IPS DF 6.9 (cell line): ENCODE measurements at regions not wholly inside any gene's neighbourhood (a gene's known extent, or its start where the extent isn't known, plus 50 kb on each side); places are given as distances from the start of the nearest gene placed in this dataset.

Experiments
- DNase-seq: peaks from one replicate; pipeline ENCODE4 v3.0.0-alpha.2; 2013; ENCODE audit warnings: low read depth, low spot score
- H3K27ac ChIP-seq: one replicate; pipeline ENCODE4 v1.5.1; 2013; ENCODE audit warnings: low read length, control low read depth
- H3K27me3 ChIP-seq: 2 replicates; pipeline ENCODE4 v1.6.1; 2013; ENCODE audit warnings: mild to moderate bottlenecking, low read length; ENCODE audit not compliant: control insufficient read depth, insufficient read depth
- H3K36me3 ChIP-seq: 2 replicates; pipeline ENCODE4 v1.6.1; 2013; ENCODE audit warnings: low read length; ENCODE audit not compliant: control insufficient read depth, insufficient read depth
- H3K4me1 ChIP-seq: 2 replicates; pipeline ENCODE4 v1.6.1; 2013; ENCODE audit warnings: low read length; ENCODE audit not compliant: control insufficient read depth, insufficient read depth
- H3K4me3 ChIP-seq: 2 replicates; pipeline ENCODE4 v1.5.1; 2013; ENCODE audit warnings: mild to moderate bottlenecking, low read length
- H3K9me3 ChIP-seq: 2 replicates; pipeline ENCODE4 v1.6.1; 2013; ENCODE audit warnings: low read length, inconsistent platforms; ENCODE audit not compliant: control insufficient read depth, insufficient read depth
- WGBS: extraction: QIAGEN DNeasy Blood & Tissue Kit; methylation state at CpG from one replicate; pipeline ENCODE4 v1.1.7; 2013; ENCODE audit warnings: mixed read lengths, missing lambda C conversion rate; ENCODE audit not compliant: insufficient read length, insufficient coverage; 5-methylcytosine and 5-hydroxymethylcytosine counted together

- Histone ChIP-seq H3K27me3 (no peaks in the 10 kb centered on the region), H3K9me3 (no peaks in the 10 kb centered on the region), H3K4me3 (no peak overlapping the region), H3K4me1 (no peaks in the 10 kb centered on the region), H3K36me3 (no peaks in the 10 kb centered on the region), H3K27ac (no peak overlapping the region)
- WGBS: no CpG with 5 or more reads among the region's 2 CpGs
- no peak for DNase-seq
Measured at GRCh38 chr5:64110222-64110621, 55.4 kb upstream of the RNF180 start.

- Histone ChIP-seq H3K9me3 (no peaks in the 10 kb centered on the region), H3K4me3 (no peak overlapping the region), H3K4me1 (no peaks in the 10 kb centered on the region), H3K36me3 (no peaks in the 10 kb centered on the region), H3K27me3 (no peaks in the 10 kb centered on the region), H3K27ac (no peak overlapping the region)
- DNase-seq: no peak
- WGBS: no CpG with 5 or more reads among the region's 4 CpGs
Measured at GRCh38 chr5:64108674-64109073, 57.0 kb upstream of the RNF180 start.

GRCh38 chr5:64100203-64100602, 65.4 kb upstream of the RNF180 start:
- DNase-seq: no peak
- Histone ChIP-seq H3K27ac (no peak overlapping the region), H3K9me3 (no peaks in the 10 kb centered on the region), H3K4me3 (no peak overlapping the region), H3K27me3 (no peaks in the 10 kb centered on the region), H3K4me1 (no peaks in the 10 kb centered on the region), H3K36me3 (no peaks in the 10 kb centered on the region)
- no CpG with 5 or more reads among the region's 1 CpG for WGBS

GRCh38 chr5:64096771-64097170, 68.9 kb upstream of the RNF180 start:
- no peaks in the 10 kb centered on the region for H3K27me3 ChIP-seq

GRCh38 chr5:64077589-64077988, 88.1 kb upstream of the RNF180 start:
- H3K36me3 ChIP-seq: no peaks in the 10 kb centered on the region
- no peaks in the 10 kb centered on the region for H3K4me1 ChIP-seq
- H3K9me3 ChIP-seq: no peaks in the 10 kb centered on the region
- H3K27me3 ChIP-seq: no peaks in the 10 kb centered on the region
- no peak overlapping the region for H3K27ac ChIP-seq
- WGBS: no CpG with 5 or more reads among the region's 8 CpGs
- H3K4me3 ChIP-seq: no peak overlapping the region
- DNase-seq: no peak

More at GRCh38 chr5:64096771-64097170, 68.9 kb upstream of the RNF180 start:
- H3K36me3 ChIP-seq: no peaks in the 10 kb centered on the region
- no peaks in the 10 kb centered on the region for H3K9me3 ChIP-seq
- H3K4me3 ChIP-seq: no peak overlapping the region
- no peak for DNase-seq
- H3K4me1 ChIP-seq: no peaks in the 10 kb centered on the region
- H3K27ac ChIP-seq: no peak overlapping the region

- H3K27ac ChIP-seq: no peak overlapping the region
- peak; percentile 22 for DNase-seq
- no CpG with 5 or more reads among the region's 2 CpGs for WGBS
- H3K4me1 ChIP-seq: no peaks in the 10 kb centered on the region
- no peaks in the 10 kb centered on the region for H3K36me3 ChIP-seq
- H3K9me3 ChIP-seq: no peaks in the 10 kb centered on the region
- H3K27me3 ChIP-seq: no peaks in the 10 kb centered on the region
- H3K4me3 ChIP-seq: no peak overlapping the region
Measured at GRCh38 chr5:64074533-64074932, 91.1 kb upstream of the RNF180 start.

GRCh38 chr5:64069486-64069885, 96.2 kb upstream of the RNF180 start:
- Histone ChIP-seq H3K27ac (no peak overlapping the region), H3K4me1 (no peaks in the 10 kb centered on the region), H3K4me3 (no peak overlapping the region), H3K9me3 (no peaks in the 10 kb centered on the region), H3K27me3 (no peaks in the 10 kb centered on the region), H3K36me3 (no peaks in the 10 kb centered on the region)
- DNase-seq: no peak

GRCh38 chr5:64050296-64050695, 88.1 kb upstream of the HTR1A start:
- Histone ChIP-seq H3K27me3 (no peaks in the 10 kb centered on the region), H3K4me3 (no peak overlapping the region), H3K36me3 (no peaks in the 10 kb centered on the region), H3K27ac (no peak overlapping the region), H3K4me1 (no peaks in the 10 kb centered on the region), H3K9me3 (no peaks in the 10 kb centered on the region)
- no peak for DNase-seq

- Histone ChIP-seq H3K9me3 (no peaks in the 10 kb centered on the region; the same call in 1 of the 2 replicates), H3K36me3 (no peaks in the 10 kb centered on the region), H3K4me1 (no peaks in the 10 kb centered on the region), H3K4me3 (no peak overlapping the region), H3K27me3 (no peaks in the 10 kb centered on the region), H3K27ac (no peak overlapping the region)
- DNase-seq: no peak
- no CpG with 5 or more reads among the region's 3 CpGs for WGBS
Measured at GRCh38 chr5:64040490-64040889, 78.2 kb upstream of the HTR1A start.

GRCh38 chr5:64026493-64026892, 64.2 kb upstream of the HTR1A start:
- whole genome bisulfite sequencing: no CpG with 5 or more reads among the region's 2 CpGs
- Histone ChIP-seq H3K4me1 (no peaks in the 10 kb centered on the region), H3K4me3 (no peak overlapping the region), H3K9me3 (no peaks in the 10 kb centered on the region), H3K27me3 (no peaks in the 10 kb centered on the region), H3K36me3 (no peaks in the 10 kb centered on the region), H3K27ac (no peak overlapping the region)
- no peak for DNase-seq

- H3K36me3 ChIP-seq: no peaks in the 10 kb centered on the region
- H3K27me3 ChIP-seq: no peaks in the 10 kb centered on the region
- H3K27ac ChIP-seq: no peak overlapping the region
- H3K4me1 ChIP-seq: no peaks in the 10 kb centered on the region
- no peak for DNase-seq
- H3K4me3 ChIP-seq: no peak overlapping the region
- no peaks in the 10 kb centered on the region for H3K9me3 ChIP-seq
- WGBS: no CpG with 5 or more reads among the region's 2 CpGs
Measured at GRCh38 chr5:64019746-64020145, 57.5 kb upstream of the HTR1A start.
